Thyroid gland (tissue), 4 donors: ENCODE measurements at regions not wholly inside any gene's neighbourhood (a gene's known extent, or its start where the extent isn't known, plus 50 kb on each side); places are given as distances from the start of the nearest gene placed in this dataset.

Experiments
- DNase-seq, 2 donors: peaks; one replicate each; pipeline ENCODE4 v3.0.0-alpha.2; 2019
- H3K27ac ChIP-seq, 3 donors: fragments of 200-600 bp; sonication (generic); 1 replicate in 2 of 3; 2 replicates in 1 of 3; pipeline ENCODE4 v1.5.1; 2016 to 2019; ENCODE audit warnings: mild to moderate bottlenecking in 1 of 3, moderate library complexity in 1 of 3
- H3K27me3 ChIP-seq: fragments of 200-600 bp; sonication (generic); one replicate; pipeline ENCODE4 v1.5.1; 2019
- H3K36me3 ChIP-seq, 2 donors: fragments of 200-600 bp; sonication (generic); one replicate each; pipeline ENCODE4 v1.5.1; 2016 to 2019
- H3K4me1 ChIP-seq, 2 donors: fragments of 200-600 bp; sonication (generic); one replicate each; pipeline ENCODE4 v1.5.1; 2017 to 2019
- H3K4me3 ChIP-seq, 3 donors: fragments of 200-600 bp; sonication (generic); replicated peaks in 1 of 3; 1 replicate in 2 of 3; 2 replicates in 1 of 3; pipeline ENCODE4 v1.5.1; 2016; ENCODE audit warnings: mild to moderate bottlenecking in 1 of 3
- H3K9me3 ChIP-seq: fragments of 200-600 bp; sonication (generic); one replicate; pipeline ENCODE4 v1.5.1; 2017
- POLR2A ChIP-seq, 2 donors: fragments of 450-650 bp; IDR thresholded peaks; one replicate each; pipeline ENCODE4 v1.6.1; 2017; ENCODE audit warnings: antibody characterized with exemption in 2 of 2, mild to moderate bottlenecking in 2 of 2, moderate library complexity in 1 of 2
- WGBS, 2 donors: methylation state at CpG; one replicate each; pipeline ENCODE4 v1.1.5; 2017; 5-methylcytosine and 5-hydroxymethylcytosine counted together
- intact Hi-C: fragments of 100-400 bp; cut with DNase I; formaldehyde crosslinking; loops from one replicate; pipeline ENCODE4 v1.15.1; 2023
- TF ChIP-seq, protein P1 (sequence below), 6 experiments: fragments of 200-600 bp in 3 of 6; fragments of 450-650 bp in 3 of 6; sonication (generic) in 3 of 6; IDR thresholded peaks; one replicate each; pipeline ENCODE4 v1.5.1; 2016 to 2019; ENCODE audit warnings: antibody characterized with exemption in 6 of 6, mild to moderate bottlenecking in 2 of 6, inconsistent platforms in 1 of 6, moderate library complexity in 1 of 6

DNA sequence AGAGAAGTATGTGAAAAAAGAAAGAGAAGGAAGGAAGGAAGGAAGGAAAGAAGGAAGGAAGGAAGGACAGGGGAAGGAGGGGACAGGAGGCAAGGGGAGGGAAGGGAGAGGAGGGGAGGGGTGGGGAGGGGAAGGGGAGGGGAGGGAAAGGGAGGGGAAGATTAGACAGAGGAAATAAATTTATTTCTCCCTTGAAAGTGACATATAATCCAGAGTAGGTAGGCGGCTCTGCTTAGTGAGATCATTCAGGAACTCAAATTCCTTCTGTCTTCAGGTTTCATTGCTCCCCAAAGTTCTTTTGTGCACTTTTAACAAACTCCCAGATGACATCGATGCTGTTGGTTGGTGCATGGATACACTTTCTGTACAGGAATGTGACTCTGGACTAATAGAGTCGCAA, 594.7 kb upstream of the STEAP1 start:
- 91 to 92% methylated on average over 3 of the region's 3 CpGs for WGBS, 2 donors
- TF ChIP-seq, protein P1, sequence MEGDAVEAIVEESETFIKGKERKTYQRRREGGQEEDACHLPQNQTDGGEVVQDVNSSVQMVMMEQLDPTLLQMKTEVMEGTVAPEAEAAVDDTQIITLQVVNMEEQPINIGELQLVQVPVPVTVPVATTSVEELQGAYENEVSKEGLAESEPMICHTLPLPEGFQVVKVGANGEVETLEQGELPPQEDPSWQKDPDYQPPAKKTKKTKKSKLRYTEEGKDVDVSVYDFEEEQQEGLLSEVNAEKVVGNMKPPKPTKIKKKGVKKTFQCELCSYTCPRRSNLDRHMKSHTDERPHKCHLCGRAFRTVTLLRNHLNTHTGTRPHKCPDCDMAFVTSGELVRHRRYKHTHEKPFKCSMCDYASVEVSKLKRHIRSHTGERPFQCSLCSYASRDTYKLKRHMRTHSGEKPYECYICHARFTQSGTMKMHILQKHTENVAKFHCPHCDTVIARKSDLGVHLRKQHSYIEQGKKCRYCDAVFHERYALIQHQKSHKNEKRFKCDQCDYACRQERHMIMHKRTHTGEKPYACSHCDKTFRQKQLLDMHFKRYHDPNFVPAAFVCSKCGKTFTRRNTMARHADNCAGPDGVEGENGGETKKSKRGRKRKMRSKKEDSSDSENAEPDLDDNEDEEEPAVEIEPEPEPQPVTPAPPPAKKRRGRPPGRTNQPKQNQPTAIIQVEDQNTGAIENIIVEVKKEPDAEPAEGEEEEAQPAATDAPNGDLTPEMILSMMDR (IDR thresholded peaks at IDR 0.05), result no peak
- TF ChIP-seq POLR2A (IDR thresholded peaks at IDR 0.05), result no peak
- Histone ChIP-seq H3K27me3 (no peaks in the 10 kb centered on the region), H3K36me3 (no peaks in the 10 kb centered on the region), H3K9me3 (no peaks in the 10 kb centered on the region), H3K4me1 (no peaks in the 10 kb centered on the region), H3K4me3 (no peak overlapping the region), H3K27ac (no peak overlapping the region)
- DNase-seq, result no peak
- intact Hi-C loops, result no loop called here

DNA sequence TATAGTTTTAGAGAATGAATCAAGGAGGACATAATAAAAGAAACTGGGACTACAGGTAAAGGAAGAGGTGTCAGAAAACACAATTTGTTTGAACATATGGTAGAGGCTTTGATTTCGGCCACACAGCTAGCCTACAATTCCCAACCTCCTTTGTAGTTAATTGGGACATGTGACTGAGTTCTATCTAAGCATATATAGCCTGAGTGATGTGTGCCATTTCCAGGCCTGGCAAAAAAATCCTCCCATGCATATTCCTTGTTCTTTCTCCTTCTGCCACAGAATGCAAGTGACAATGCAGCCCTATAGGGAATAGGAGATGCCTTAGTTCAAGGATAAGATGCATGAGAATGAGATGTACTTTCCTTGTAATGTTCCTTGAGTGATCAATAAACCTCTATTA, 590.7 kb upstream of the STEAP1 start:
- no peaks in the 10 kb centered on the region for H3K4me1 ChIP-seq
- no peaks in the 10 kb centered on the region for H3K9me3 ChIP-seq
- H3K27ac ChIP-seq, result no peak overlapping the region
- H3K36me3 ChIP-seq, result no peaks in the 10 kb centered on the region
- TF ChIP-seq, protein P1 (IDR thresholded peaks at IDR 0.05), result no peak
- no peak for TF ChIP-seq POLR2A (IDR thresholded peaks at IDR 0.05)
- no peak for DNase-seq
- intact Hi-C loops, result no loop called here
- H3K4me3 ChIP-seq, result no peak overlapping the region
- H3K27me3 ChIP-seq, result no peaks in the 10 kb centered on the region
- 75 to 79% methylated on average over 1 of the region's 1 CpG for WGBS, 2 donors

DNA sequence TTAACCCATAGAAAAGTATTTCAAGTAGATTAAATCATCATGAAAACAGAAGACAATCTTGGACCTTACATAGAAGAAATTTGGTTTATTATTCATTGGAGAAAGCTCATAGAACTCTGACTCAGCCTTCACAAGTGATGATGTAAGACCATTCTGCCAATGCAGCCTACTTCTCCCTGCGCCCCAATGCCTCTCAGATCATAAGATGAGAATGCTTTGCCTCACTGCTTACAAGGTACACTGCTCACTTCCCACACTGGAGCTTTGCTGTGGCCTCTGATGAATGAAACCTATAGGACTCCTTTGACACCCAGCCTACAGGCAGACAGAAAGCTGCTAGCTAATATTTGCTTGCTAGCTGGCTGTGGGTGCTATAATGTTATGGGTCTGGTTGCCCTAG, 569.4 kb upstream of the STEAP1 start:
- Histone ChIP-seq H3K27me3 (no peaks in the 10 kb centered on the region), H3K36me3 (no peaks in the 10 kb centered on the region), H3K9me3 (no peaks in the 10 kb centered on the region), H3K27ac (no peak overlapping the region), H3K4me1 (no peaks in the 10 kb centered on the region), H3K4me3 (no peak overlapping the region)
- no peak for DNase-seq
- intact Hi-C loops, result no loop called here
- TF ChIP-seq POLR2A (IDR thresholded peaks at IDR 0.05), result no peak
- TF ChIP-seq, protein P1 (IDR thresholded peaks at IDR 0.05), result no peak
- 58 to 100% methylated on average over 1 of the region's 1 CpG for WGBS, 2 donors

DNA sequence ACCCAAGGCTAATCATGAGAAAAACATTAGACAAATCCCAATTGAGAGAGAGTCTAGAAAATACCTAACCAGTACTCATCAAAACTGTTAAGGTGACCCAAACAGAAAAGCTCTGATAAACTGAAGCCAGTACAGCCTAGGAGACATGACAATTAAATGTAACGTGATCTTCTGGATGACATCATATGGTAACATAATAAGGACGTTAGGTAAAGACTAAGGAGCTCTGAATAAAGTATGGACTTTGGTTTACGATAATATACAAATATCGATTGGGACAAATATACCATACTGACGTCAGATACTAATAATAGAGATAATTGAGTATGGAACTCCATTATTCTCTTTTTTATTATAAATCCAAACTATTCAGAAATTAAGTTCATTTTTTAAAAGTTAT, 561.1 kb upstream of the STEAP1 start:
- no peak overlapping the region for H3K27ac ChIP-seq
- H3K4me3 ChIP-seq, result no peak overlapping the region
- DNase-seq, result no peak
- H3K9me3 ChIP-seq, result no peaks in the 10 kb centered on the region
- H3K27me3 ChIP-seq, result no peaks in the 10 kb centered on the region
- intact Hi-C loops, result no loop called here
- no peaks in the 10 kb centered on the region for H3K36me3 ChIP-seq
- no peaks in the 10 kb centered on the region for H3K4me1 ChIP-seq
- TF ChIP-seq POLR2A (IDR thresholded peaks at IDR 0.05), result no peak
- TF ChIP-seq, protein P1 (IDR thresholded peaks at IDR 0.05), result no peak
- WGBS, 2 donors, result 86 to 91% methylated on average over 5 of the region's 5 CpGs

DNA sequence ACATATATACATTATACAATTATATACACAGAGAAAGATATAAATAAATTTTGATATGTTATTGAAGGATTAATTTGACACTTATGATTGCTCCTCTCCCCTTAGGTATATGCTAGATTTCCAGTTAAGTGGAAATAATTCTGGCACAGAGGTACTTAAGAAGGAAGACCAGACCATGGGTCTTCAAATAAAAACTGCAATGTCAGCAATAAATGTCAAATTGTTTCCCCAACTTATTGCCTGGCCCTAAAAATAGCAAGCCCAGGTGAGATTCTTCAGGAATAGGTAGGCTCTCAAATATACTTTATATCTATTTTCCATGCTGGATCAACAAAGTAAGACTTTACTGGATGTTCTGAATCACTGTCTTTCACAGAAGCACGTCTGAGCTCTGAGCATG, 551.3 kb upstream of the STEAP1 start:
- Histone ChIP-seq H3K27me3 (no peaks in the 10 kb centered on the region), H3K27ac (no peak overlapping the region), H3K9me3 (no peaks in the 10 kb centered on the region), H3K36me3 (no peaks in the 10 kb centered on the region), H3K4me3 (no peak overlapping the region), H3K4me1 (no peaks in the 10 kb centered on the region)
- 60 to 71% methylated on average over 1 of the region's 1 CpG for WGBS, 2 donors
- DNase-seq, result no peak
- intact Hi-C loops, result no loop called here
- no peak for TF ChIP-seq POLR2A (IDR thresholded peaks at IDR 0.05)
- TF ChIP-seq, protein P1 (IDR thresholded peaks at IDR 0.05), result no peak
